NB4 (cell line): ENCODE measurements at regions not wholly inside any gene's neighbourhood (a gene's known extent, or its start where the extent isn't known, plus 50 kb on each side); places are given as distances from the start of the nearest gene placed in this dataset.

Experiments used
- CTCF ChIP-seq: IDR thresholded peaks from one replicate; pipeline ENCODE4 v1.5.1; 2012; ENCODE audit warnings: low read depth, low read length
- POLR2A ChIP-seq: IDR thresholded peaks from 2 replicates; pipeline ENCODE4 v1.6.1; 2011; ENCODE audit warnings: mild to moderate bottlenecking; ENCODE audit not compliant: insufficient read length; ENCODE audit errors: extremely low read depth
- TF ChIP-seq, protein P1 (sequence below): IDR thresholded peaks from 2 replicates; pipeline ENCODE4 v1.6.1; 2011; ENCODE audit warnings: low read depth, low read length

- TF ChIP-seq CTCF (no peak), POLR2A (no peak)
- TF ChIP-seq, protein P1, sequence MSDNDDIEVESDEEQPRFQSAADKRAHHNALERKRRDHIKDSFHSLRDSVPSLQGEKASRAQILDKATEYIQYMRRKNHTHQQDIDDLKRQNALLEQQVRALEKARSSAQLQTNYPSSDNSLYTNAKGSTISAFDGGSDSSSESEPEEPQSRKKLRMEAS: no peak
These were observed 64.5 kb upstream of the USP24 start for GRCh38 chr1:55279627-55280026.
